ENCODE measurements at regions not wholly inside any gene's neighbourhood (a gene's known extent, or its start where the extent isn't known, plus 50 kb on each side); places are given as distances from the start of the nearest gene placed in this dataset.
"Not testable (repeated sequence)": the region's sequence is repeated elsewhere in the genome, so short reads cannot be mapped to it uniquely, and the experiment has no call there.

DNA sequence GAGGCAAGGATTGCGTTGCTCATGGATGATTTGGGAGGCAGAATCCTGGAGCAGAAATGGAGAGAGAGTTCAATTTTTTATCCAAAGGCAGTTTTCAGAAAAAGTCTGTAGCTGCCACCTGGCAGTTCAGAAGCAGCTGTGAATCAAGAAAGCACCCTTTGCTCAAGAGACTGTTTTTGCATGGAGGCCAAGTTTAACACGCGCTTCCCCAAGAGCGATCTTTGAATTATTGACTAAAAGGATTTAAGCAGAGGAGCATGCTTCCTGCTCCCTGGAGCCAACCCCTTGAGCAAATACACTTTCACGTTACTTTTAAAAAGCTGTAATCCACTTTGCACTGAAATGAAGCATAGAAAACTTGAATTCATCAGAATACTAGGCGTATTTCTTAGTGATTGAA, 252.4 kb downstream of the RNF144A start:
- no peak overlapping the region for H2AFZ ChIP-seq (ENCODE audit: low read depth, low read length)
- no peak overlapping the region for H2BK120ac ChIP-seq (ENCODE audit: low read depth, low read length)
- H3K18ac ChIP-seq (ENCODE audit: low read depth in 1 of 2, low read length in 2 of 2): no peak overlapping the region
- H3K4me3 ChIP-seq (ENCODE audit: insufficient read depth in 1 of 2, low read depth in 1 of 2, low read length in 2 of 2): no peak overlapping the region
- no peak overlapping the region for H2BK15ac ChIP-seq (ENCODE audit: low read depth, poor library complexity, severe bottlenecking)
- DNase-seq: no peak
- no peak overlapping the region for H2BK5ac ChIP-seq (ENCODE audit: low read depth, low read length, poor library complexity, severe bottlenecking)
- no peak overlapping the region for H4K8ac ChIP-seq (ENCODE audit: low read length)
- no peak overlapping the region for H3K4ac ChIP-seq (ENCODE audit: low read depth in 1 of 2, low read length in 2 of 2)
- H3K4me2 ChIP-seq (ENCODE audit: low read length, poor library complexity, severe bottlenecking): no peak overlapping the region
- H3K4me1 ChIP-seq (ENCODE audit: control insufficient read depth, insufficient read depth, low read depth, low read length): no peaks in the 10 kb centered on the region
- WGBS: 87% methylated on average over 4 of the region's 6 CpGs
- no peak overlapping the region for H3K9ac ChIP-seq (ENCODE audit: low read length)
- H3K23ac ChIP-seq (ENCODE audit: low read length in 2 of 2): no peak overlapping the region
- H2BK12ac ChIP-seq (ENCODE audit: low read length in 2 of 2): no peak overlapping the region
- no peaks in the 10 kb centered on the region for H3K36me3 ChIP-seq (ENCODE audit: control insufficient read depth in 1 of 2, insufficient read depth in 2 of 2, low read depth in 1 of 2, low read length in 2 of 2)
- no peak overlapping the region for H2AK5ac ChIP-seq (ENCODE audit: low read length, severe bottlenecking)
- no peak overlapping the region for H4K91ac ChIP-seq (ENCODE audit: low read length)
- H3K79me1 ChIP-seq (replicated peaks; ENCODE audit: low read length, poor library complexity, severe bottlenecking): no peaks in the 10 kb centered on the region
- no peak overlapping the region for H3K14ac ChIP-seq (ENCODE audit: low read length in 2 of 2)
- H3K27ac ChIP-seq (ENCODE audit: low read length, poor library complexity, severe bottlenecking): no peak overlapping the region
- H3K27me3 ChIP-seq (ENCODE audit: control insufficient read depth in 1 of 2, insufficient read depth in 1 of 2, low read length in 2 of 2): peaks cover 0 to 6% of the 10 kb centered on the region in 2 experiments
- H3K9me3 ChIP-seq (ENCODE audit: control insufficient read depth, low read length): no peaks in the 10 kb centered on the region

DNA sequence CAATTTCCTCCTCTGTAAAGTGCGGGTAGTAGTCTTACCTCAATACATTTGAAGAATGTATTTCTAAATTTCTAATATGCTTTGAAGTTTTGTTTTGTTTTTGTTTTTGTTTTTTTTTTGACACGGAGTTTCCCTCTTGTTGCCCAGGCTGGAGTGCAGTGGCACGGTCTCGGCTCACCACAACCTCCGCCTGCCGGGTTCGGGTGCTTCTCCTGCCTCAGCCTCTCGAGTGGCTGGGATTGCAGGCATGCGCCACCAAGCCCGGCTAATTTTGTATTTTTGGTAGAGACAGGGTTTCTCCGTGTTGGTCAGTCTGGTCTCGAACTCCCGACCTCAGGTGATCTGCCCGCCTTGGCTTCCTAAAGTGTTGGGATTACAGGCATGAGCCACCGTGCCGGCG, 261.8 kb downstream of the RNF144A start:
- not testable (repeated sequence) for H3K4ac ChIP-seq (ENCODE audit: low read depth in 1 of 2, low read length in 2 of 2); H4K8ac ChIP-seq (ENCODE audit: low read length)

DNA sequence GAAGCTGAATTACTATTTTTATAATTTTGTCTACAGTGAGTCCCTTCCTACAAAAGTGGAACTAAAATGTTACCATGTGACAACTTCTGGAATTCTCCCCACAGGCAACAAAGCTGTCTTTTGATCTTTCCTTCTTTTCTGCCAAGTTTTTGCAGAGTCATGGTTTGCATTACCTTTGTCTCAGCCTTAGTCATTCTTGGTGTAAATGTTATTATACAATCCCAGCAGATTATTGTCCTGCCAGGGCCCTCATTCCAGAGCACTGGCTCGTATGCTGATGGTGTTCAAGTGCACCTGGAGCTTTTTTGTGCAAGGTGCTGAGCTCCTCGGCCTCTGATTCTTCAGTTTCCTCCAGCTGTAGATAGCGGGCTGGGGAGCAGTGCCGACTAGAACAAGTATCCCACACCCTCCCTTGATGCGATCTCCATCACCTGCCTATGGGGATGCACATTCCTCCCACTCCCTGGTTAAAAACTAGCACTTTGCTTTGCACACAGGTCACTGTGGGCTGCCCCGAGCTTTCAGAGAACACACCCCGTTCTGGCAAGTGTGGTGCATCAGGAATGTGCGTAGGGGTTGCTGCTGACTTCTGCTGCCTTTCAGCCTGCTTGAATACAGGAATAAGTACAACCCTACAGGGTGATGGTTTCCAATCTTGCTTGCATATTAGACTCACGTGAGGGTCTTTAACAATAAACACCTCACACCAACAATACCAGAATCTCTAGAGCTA, 263.6 kb downstream of the RNF144A start:
- Histone ChIP-seq H4K91ac (ENCODE audit: low read length) (no peak overlapping the region), H2AFZ (ENCODE audit: low read depth, low read length) (no peak overlapping the region), H3K14ac (ENCODE audit: low read length in 2 of 2) (no peak overlapping the region), H3K18ac (ENCODE audit: low read depth in 1 of 2, low read length in 2 of 2) (no peak overlapping the region), H3K9me3 (ENCODE audit: control insufficient read depth, low read length) (no peaks in the 10 kb centered on the region), H3K36me3 (ENCODE audit: control insufficient read depth in 1 of 2, insufficient read depth in 2 of 2, low read depth in 1 of 2, low read length in 2 of 2) (no peaks in the 10 kb centered on the region), H3K9ac (ENCODE audit: low read length) (peak overlapping the region; percentile 16), H2BK120ac (ENCODE audit: low read depth, low read length) (no peak overlapping the region), H2BK15ac (ENCODE audit: low read depth, poor library complexity, severe bottlenecking) (no peak overlapping the region), H3K4me1 (ENCODE audit: control insufficient read depth, insufficient read depth, low read depth, low read length) (peaks cover 4% of the 10 kb centered on the region), H3K23ac (ENCODE audit: low read length in 2 of 2) (no peak overlapping the region), H3K79me1 (replicated peaks; ENCODE audit: low read length, poor library complexity, severe bottlenecking) (no peaks in the 10 kb centered on the region), H3K4ac (ENCODE audit: low read depth in 1 of 2, low read length in 2 of 2) (no peak overlapping the region), H3K27ac (ENCODE audit: low read length, poor library complexity, severe bottlenecking) (no peak overlapping the region), H2BK12ac (ENCODE audit: low read length in 2 of 2) (no peak overlapping the region), H3K27me3 (ENCODE audit: control insufficient read depth in 1 of 2, insufficient read depth in 1 of 2, low read length in 2 of 2) (no peaks in the 10 kb centered on the region), H3K4me3 (ENCODE audit: insufficient read depth in 1 of 2, low read depth in 1 of 2, low read length in 2 of 2) (no peak overlapping the region), H2BK5ac (ENCODE audit: low read depth, low read length, poor library complexity, severe bottlenecking) (no peak overlapping the region), H3K4me2 (ENCODE audit: low read length, poor library complexity, severe bottlenecking) (no peak overlapping the region), H4K8ac (ENCODE audit: low read length) (peak overlapping the region; percentile 40), H2AK5ac (ENCODE audit: low read length, severe bottlenecking) (no peak overlapping the region)
- no peak for DNase-seq
- 86% methylated on average over 9 of the region's 9 CpGs for WGBS

More for the DNA sequence above, 261.8 kb downstream of the RNF144A start:
- not testable (repeated sequence) for H2AFZ ChIP-seq (ENCODE audit: low read depth, low read length); H3K14ac ChIP-seq (ENCODE audit: low read length in 2 of 2); H3K9ac ChIP-seq (ENCODE audit: low read length); H3K18ac ChIP-seq (ENCODE audit: low read depth in 1 of 2, low read length in 2 of 2); H4K91ac ChIP-seq (ENCODE audit: low read length); H2BK12ac ChIP-seq (ENCODE audit: low read length in 2 of 2); H3K79me1 ChIP-seq (replicated peaks; ENCODE audit: low read length, poor library complexity, severe bottlenecking); H3K9me3 ChIP-seq (ENCODE audit: control insufficient read depth, low read length); H2BK120ac ChIP-seq (ENCODE audit: low read depth, low read length); H3K27me3 ChIP-seq (ENCODE audit: control insufficient read depth in 1 of 2, insufficient read depth in 1 of 2, low read length in 2 of 2); H3K4me2 ChIP-seq (ENCODE audit: low read length, poor library complexity, severe bottlenecking); H3K36me3 ChIP-seq (ENCODE audit: control insufficient read depth in 1 of 2, insufficient read depth in 2 of 2, low read depth in 1 of 2, low read length in 2 of 2); H3K4me1 ChIP-seq (ENCODE audit: control insufficient read depth, insufficient read depth, low read depth, low read length); H3K27ac ChIP-seq (ENCODE audit: low read length, poor library complexity, severe bottlenecking); H2AK5ac ChIP-seq (ENCODE audit: low read length, severe bottlenecking); DNase-seq; H3K4me3 ChIP-seq (ENCODE audit: insufficient read depth in 1 of 2, low read depth in 1 of 2, low read length in 2 of 2); H2BK15ac ChIP-seq (ENCODE audit: low read depth, poor library complexity, severe bottlenecking); H3K23ac ChIP-seq (ENCODE audit: low read length in 2 of 2); H2BK5ac ChIP-seq (ENCODE audit: low read depth, low read length, poor library complexity, severe bottlenecking)
- 94% methylated on average over 16 of the region's 17 CpGs for WGBS

DNA sequence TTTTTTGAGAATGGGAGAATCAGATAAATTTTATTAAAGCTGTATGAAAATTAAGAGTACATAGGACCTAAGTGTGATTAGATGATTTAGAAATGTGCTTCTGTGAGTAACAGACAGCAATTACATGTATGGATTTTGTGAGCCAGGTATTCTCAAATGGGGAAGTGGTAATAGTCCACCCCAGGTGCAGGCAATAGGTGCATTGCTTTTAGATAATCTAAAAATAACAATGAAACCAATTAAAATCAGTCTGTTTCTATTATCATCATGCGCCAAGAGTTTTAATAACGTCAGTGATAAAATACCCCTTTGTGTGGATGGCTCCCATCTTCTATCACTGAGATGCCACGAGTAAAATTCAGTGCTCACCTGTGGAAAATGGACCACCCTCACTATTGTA, 265.3 kb downstream of the RNF144A start:
- Histone ChIP-seq H3K9me3 (ENCODE audit: control insufficient read depth, low read length) (no peaks in the 10 kb centered on the region), H3K4me3 (ENCODE audit: insufficient read depth in 1 of 2, low read depth in 1 of 2, low read length in 2 of 2) (no peak overlapping the region), H4K8ac (ENCODE audit: low read length) (no peak overlapping the region), H3K4me2 (ENCODE audit: low read length, poor library complexity, severe bottlenecking) (no peak overlapping the region), H3K4me1 (ENCODE audit: control insufficient read depth, insufficient read depth, low read depth, low read length) (peaks cover 4% of the 10 kb centered on the region), H3K18ac (ENCODE audit: low read depth in 1 of 2, low read length in 2 of 2) (no peak overlapping the region), H2BK5ac (ENCODE audit: low read depth, low read length, poor library complexity, severe bottlenecking) (no peak overlapping the region), H3K9ac (ENCODE audit: low read length) (no peak overlapping the region), H2AFZ (ENCODE audit: low read depth, low read length) (no peak overlapping the region), H3K23ac (ENCODE audit: low read length in 2 of 2) (no peak overlapping the region), H2BK12ac (ENCODE audit: low read length in 2 of 2) (no peak overlapping the region), H2AK5ac (ENCODE audit: low read length, severe bottlenecking) (no peak overlapping the region), H3K14ac (ENCODE audit: low read length in 2 of 2) (no peak overlapping the region), H3K4ac (ENCODE audit: low read depth in 1 of 2, low read length in 2 of 2) (no peak overlapping the region), H3K27ac (ENCODE audit: low read length, poor library complexity, severe bottlenecking) (no peak overlapping the region), H3K36me3 (ENCODE audit: control insufficient read depth in 1 of 2, insufficient read depth in 2 of 2, low read depth in 1 of 2, low read length in 2 of 2) (no peaks in the 10 kb centered on the region), H3K79me1 (replicated peaks; ENCODE audit: low read length, poor library complexity, severe bottlenecking) (no peaks in the 10 kb centered on the region), H2BK15ac (ENCODE audit: low read depth, poor library complexity, severe bottlenecking) (no peak overlapping the region), H2BK120ac (ENCODE audit: low read depth, low read length) (no peak overlapping the region), H4K91ac (ENCODE audit: low read length) (no peak overlapping the region), H3K27me3 (ENCODE audit: control insufficient read depth in 1 of 2, insufficient read depth in 1 of 2, low read length in 2 of 2) (no peaks in the 10 kb centered on the region)
- WGBS: 94% methylated on average over 3 of the region's 3 CpGs
- no peak for DNase-seq

Data from mesenchymal stem cell (in vitro differentiated cells and primary cell).